ENCODE measurements at regions not wholly inside any gene's neighbourhood (a gene's known extent, or its start where the extent isn't known, plus 50 kb on each side); places are given as distances from the start of the nearest gene placed in this dataset.

DNA sequence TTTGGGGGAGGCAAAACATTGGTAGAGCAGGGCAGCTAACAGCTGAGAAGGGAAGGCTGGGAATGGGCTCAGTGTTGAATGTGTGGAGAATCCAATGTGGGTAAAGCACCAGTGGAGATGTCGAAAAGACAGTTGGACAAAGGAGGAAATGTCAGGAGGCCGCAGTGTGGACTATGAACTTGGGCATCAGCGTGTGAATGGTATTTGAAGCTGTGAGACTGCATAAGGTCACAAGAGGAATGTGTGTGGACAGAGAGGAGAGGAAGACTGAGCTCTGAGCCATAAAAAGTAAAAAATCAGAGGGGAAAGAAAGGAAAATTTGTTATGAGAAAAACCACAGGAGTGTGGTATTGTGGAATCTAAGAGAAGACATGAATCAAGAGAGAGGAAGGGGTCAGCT is 99.4 kb upstream of the ADAMTS16 start:
- H3K27ac ChIP-seq (ENCODE audit: low read length): no peak overlapping the region

DNA sequence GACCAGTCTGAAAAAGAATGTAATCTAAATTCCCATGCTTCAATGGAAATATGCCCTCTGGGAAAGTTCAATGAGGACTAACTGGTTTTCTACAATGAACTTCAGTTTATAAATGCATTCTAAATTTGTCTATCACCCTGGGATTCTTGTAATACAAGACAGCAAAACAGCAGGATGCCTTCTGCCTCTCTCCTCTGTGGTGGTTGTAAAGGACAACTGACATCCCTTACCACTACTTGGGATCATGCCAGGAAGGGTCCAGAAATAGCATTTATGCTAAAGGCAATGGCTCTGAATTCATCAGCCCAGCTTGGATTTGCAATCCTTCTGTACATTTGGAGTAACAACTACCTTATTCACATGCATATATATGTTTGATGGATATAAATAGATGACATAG is 97.3 kb upstream of the ADAMTS16 start:
- no peaks in the 10 kb centered on the region for H4K20me1 ChIP-seq (ENCODE audit: insufficient read depth, low read length)
- no peak for DNase-seq
- H3K9me3 ChIP-seq (replicated peaks; ENCODE audit: insufficient read depth, low read length): no peaks in the 10 kb centered on the region
- H3K79me2 ChIP-seq (ENCODE audit: low read length): no peaks in the 10 kb centered on the region
- H3K9ac ChIP-seq (ENCODE audit: low read length): no peak overlapping the region
- H3K27ac ChIP-seq (ENCODE audit: low read length): no peak overlapping the region
- H3K27me3 ChIP-seq (replicated peaks; ENCODE audit: insufficient read depth, low read length): no peaks in the 10 kb centered on the region
- TF ChIP-seq EZH2phosphoT487 (IDR thresholded peaks at IDR 0.05; ENCODE audit: low read length) (no peak), EZH2 (optimal IDR thresholded peaks at IDR 0.05; ENCODE audit: low read depth, low read length) (no peak)
- TF ChIP-seq, protein P1, sequence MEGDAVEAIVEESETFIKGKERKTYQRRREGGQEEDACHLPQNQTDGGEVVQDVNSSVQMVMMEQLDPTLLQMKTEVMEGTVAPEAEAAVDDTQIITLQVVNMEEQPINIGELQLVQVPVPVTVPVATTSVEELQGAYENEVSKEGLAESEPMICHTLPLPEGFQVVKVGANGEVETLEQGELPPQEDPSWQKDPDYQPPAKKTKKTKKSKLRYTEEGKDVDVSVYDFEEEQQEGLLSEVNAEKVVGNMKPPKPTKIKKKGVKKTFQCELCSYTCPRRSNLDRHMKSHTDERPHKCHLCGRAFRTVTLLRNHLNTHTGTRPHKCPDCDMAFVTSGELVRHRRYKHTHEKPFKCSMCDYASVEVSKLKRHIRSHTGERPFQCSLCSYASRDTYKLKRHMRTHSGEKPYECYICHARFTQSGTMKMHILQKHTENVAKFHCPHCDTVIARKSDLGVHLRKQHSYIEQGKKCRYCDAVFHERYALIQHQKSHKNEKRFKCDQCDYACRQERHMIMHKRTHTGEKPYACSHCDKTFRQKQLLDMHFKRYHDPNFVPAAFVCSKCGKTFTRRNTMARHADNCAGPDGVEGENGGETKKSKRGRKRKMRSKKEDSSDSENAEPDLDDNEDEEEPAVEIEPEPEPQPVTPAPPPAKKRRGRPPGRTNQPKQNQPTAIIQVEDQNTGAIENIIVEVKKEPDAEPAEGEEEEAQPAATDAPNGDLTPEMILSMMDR (IDR thresholded peaks at IDR 0.05; ENCODE audit: low read length): no peak
- H3K9me2 ChIP-seq (replicated peaks; ENCODE audit: insufficient read depth, low read length): no peaks in the 10 kb centered on the region
- H3K4me2 ChIP-seq (ENCODE audit: low read depth, low read length): no peak overlapping the region
- H3K4me3 ChIP-seq (ENCODE audit: low read length): no peak overlapping the region
- no peaks in the 10 kb centered on the region for H3K36me3 ChIP-seq (replicated peaks; ENCODE audit: insufficient read depth, low read length)
- peaks cover 5% of the 10 kb centered on the region for H3K4me1 ChIP-seq (ENCODE audit: low read length)
- H3F3A ChIP-seq (ENCODE audit: insufficient read depth, low read length): 0 out of 2 replicates have a peak, but pooled peaks cover 7% of the 10 kb centered on the region
- H2AFZ ChIP-seq (ENCODE audit: low read length): no peak overlapping the region

More for the DNA sequence above, 99.4 kb upstream of the ADAMTS16 start:
- TF ChIP-seq EZH2 (optimal IDR thresholded peaks at IDR 0.05; ENCODE audit: low read depth, low read length) (no peak), EZH2phosphoT487 (IDR thresholded peaks at IDR 0.05; ENCODE audit: low read length) (no peak)
- TF ChIP-seq, protein P1 (IDR thresholded peaks at IDR 0.05; ENCODE audit: low read length): no peak
- Histone ChIP-seq H3K4me3 (ENCODE audit: low read length) (no peak overlapping the region), H3K4me2 (ENCODE audit: low read depth, low read length) (no peak overlapping the region), H3K79me2 (ENCODE audit: low read length) (no peaks in the 10 kb centered on the region), H3K4me1 (ENCODE audit: low read length) (no peaks in the 10 kb centered on the region), H3K36me3 (replicated peaks; ENCODE audit: insufficient read depth, low read length) (no peaks in the 10 kb centered on the region), H4K20me1 (ENCODE audit: insufficient read depth, low read length) (no peaks in the 10 kb centered on the region), H3K9me2 (replicated peaks; ENCODE audit: insufficient read depth, low read length) (no peaks in the 10 kb centered on the region), H3F3A (ENCODE audit: insufficient read depth, low read length) (no peaks in the 10 kb centered on the region), H3K9ac (ENCODE audit: low read length) (no peak overlapping the region), H3K9me3 (replicated peaks; ENCODE audit: insufficient read depth, low read length) (no peaks in the 10 kb centered on the region), H2AFZ (ENCODE audit: low read length) (no peak overlapping the region), H3K27me3 (replicated peaks; ENCODE audit: insufficient read depth, low read length) (no peaks in the 10 kb centered on the region)
- no peak for DNase-seq

DNA sequence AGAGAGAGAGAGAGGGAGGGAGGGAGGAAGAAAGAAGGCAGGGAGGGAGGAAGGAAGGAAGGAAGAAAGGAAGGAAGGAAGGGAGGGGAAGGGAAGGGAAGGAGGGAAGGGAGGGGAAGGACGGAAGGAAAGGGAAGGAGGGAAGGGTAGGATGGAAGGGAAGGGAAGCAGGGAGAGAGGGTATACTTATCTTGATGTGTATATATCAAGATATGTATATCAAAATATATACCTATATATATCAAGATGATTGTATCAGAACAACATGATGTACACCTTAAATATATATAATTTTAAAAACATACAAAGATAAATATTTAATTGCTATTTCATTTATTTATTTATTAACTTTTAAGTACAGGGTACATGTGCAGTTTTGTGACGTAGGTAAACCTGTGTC is 96.8 kb upstream of the ADAMTS16 start:
- Histone ChIP-seq H3K9ac (ENCODE audit: low read length) (no peak overlapping the region), H3F3A (ENCODE audit: insufficient read depth, low read length) (0 out of 2 replicates have a peak, but pooled peaks cover 7% of the 10 kb centered on the region), H4K20me1 (ENCODE audit: insufficient read depth, low read length) (no peaks in the 10 kb centered on the region), H3K27me3 (replicated peaks; ENCODE audit: insufficient read depth, low read length) (no peaks in the 10 kb centered on the region), H3K9me2 (replicated peaks; ENCODE audit: insufficient read depth, low read length) (no peaks in the 10 kb centered on the region), H3K4me2 (ENCODE audit: low read depth, low read length) (no peak overlapping the region), H3K36me3 (replicated peaks; ENCODE audit: insufficient read depth, low read length) (no peaks in the 10 kb centered on the region), H3K4me3 (ENCODE audit: low read length) (no peak overlapping the region), H3K27ac (ENCODE audit: low read length) (no peak overlapping the region), H3K4me1 (ENCODE audit: low read length) (peaks cover 5% of the 10 kb centered on the region), H3K9me3 (replicated peaks; ENCODE audit: insufficient read depth, low read length) (no peaks in the 10 kb centered on the region), H2AFZ (ENCODE audit: low read length) (no peak overlapping the region), H3K79me2 (ENCODE audit: low read length) (no peaks in the 10 kb centered on the region)
- DNase-seq: no peak
- TF ChIP-seq EZH2phosphoT487 (IDR thresholded peaks at IDR 0.05; ENCODE audit: low read length): no peak
- TF ChIP-seq EZH2 (optimal IDR thresholded peaks at IDR 0.05; ENCODE audit: low read depth, low read length): no peak
- TF ChIP-seq, protein P1 (IDR thresholded peaks at IDR 0.05; ENCODE audit: low read length): no peak

Data from MM.1S (cell line).